Embryonic facial prominence (tissue), 1 donor: ENCODE measurements at regions not wholly inside any gene's neighbourhood (a gene's known extent, or its start where the extent isn't known, plus 50 kb on each side); places are given as distances from the start of the nearest gene placed in this dataset.

ENCODE experiments used
- DNase-seq: peaks from one replicate; pipeline ENCODE4 v3.0.0-alpha.2; 2016; ENCODE audit errors: extremely low spot score

- no peak for DNase-seq
Observed at GRCh38 chr5:110356677-110357076, 369.8 kb downstream of the TMEM232 start.

DNA sequence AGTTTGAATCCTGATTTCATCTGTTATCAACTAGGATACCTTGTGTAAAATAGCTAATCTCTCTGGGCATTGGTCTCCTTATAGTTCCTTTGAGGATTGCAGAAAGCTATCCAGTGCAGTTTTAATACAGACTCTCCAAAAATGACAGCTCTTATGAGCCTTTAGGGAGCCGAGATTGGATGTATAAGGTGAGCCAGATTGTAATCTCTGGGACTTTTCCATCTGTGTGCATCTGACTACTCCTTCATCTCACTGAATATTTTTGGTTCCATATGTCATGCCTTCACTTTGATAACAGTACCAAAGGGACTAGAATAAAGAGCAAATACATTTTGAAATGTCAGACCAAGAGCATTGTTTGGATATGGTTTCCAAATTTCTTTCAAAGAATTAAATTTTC is 367.2 kb downstream of the TMEM232 start:
- no peak for DNase-seq

- DNase-seq, result no peak
Observed at GRCh38 chr5:110361471-110361870, 365.0 kb downstream of the TMEM232 start.

GRCh38 chr5:110362261-110362660 is 364.2 kb downstream of the TMEM232 start:
- DNase-seq, result no peak

GRCh38 chr5:110366716-110367115 is 359.8 kb downstream of the TMEM232 start:
- no peak for DNase-seq
